Type B pancreatic cell (in vitro differentiated cells): ENCODE measurements at regions not wholly inside any gene's neighbourhood (a gene's known extent, or its start where the extent isn't known, plus 50 kb on each side); places are given as distances from the start of the nearest gene placed in this dataset.

Experiments used
- DNase-seq: peaks from one replicate; pipeline ENCODE4 v3.0.0; 2021; ENCODE audit warnings: mixed read lengths; ENCODE audit not compliant: unreplicated experiment; ENCODE audit errors: extremely low spot score
- H3K27ac Mint-ChIP-seq: 2 replicates; pipeline ENCODE4 v1.8.0; 2021; ENCODE audit warnings: mild to moderate bottlenecking, mixed read lengths
- H3K27me3 Mint-ChIP-seq: 2 replicates; pipeline ENCODE4 v1.8.0; 2021; ENCODE audit warnings: mixed read lengths
- H3K36me3 Mint-ChIP-seq: 2 replicates; pipeline ENCODE4 v1.8.0; 2021; ENCODE audit warnings: mixed read lengths
- H3K4me1 Mint-ChIP-seq: one replicate; pipeline ENCODE4 v1.8.0; 2021; ENCODE audit warnings: mixed read lengths; ENCODE audit not compliant: unreplicated experiment
- H3K4me3 Mint-ChIP-seq: 2 replicates; pipeline ENCODE4 v1.8.0; 2021; ENCODE audit warnings: mild to moderate bottlenecking, mixed read lengths
- H3K9me3 Mint-ChIP-seq: 2 replicates; pipeline ENCODE4 v1.8.0; 2021; ENCODE audit warnings: mixed read lengths
- CTCF ChIP-seq: fragments of 200-600 bp; sonication (generic); conservative IDR thresholded peaks from 2 replicates; pipeline ENCODE4 v1.5.0; 2021; ENCODE audit warnings: antibody characterized with exemption, mild to moderate bottlenecking

- H3K4me1 Mint-ChIP-seq: peaks cover 48% of the 10 kb centered on the region
- no peak for TF ChIP-seq CTCF
- H3K4me3 Mint-ChIP-seq: no peak overlapping the region
- DNase-seq: no peak
- peak overlapping the region; percentile 33 for H3K27ac Mint-ChIP-seq
- H3K9me3 Mint-ChIP-seq: no peaks in the 10 kb centered on the region
- peaks cover 5% of the 10 kb centered on the region for H3K36me3 Mint-ChIP-seq
- H3K27me3 Mint-ChIP-seq: no peaks in the 10 kb centered on the region
These were observed 68.9 kb upstream of the NR2F2 start for GRCh38 chr15:96261575-96262034.

DNA sequence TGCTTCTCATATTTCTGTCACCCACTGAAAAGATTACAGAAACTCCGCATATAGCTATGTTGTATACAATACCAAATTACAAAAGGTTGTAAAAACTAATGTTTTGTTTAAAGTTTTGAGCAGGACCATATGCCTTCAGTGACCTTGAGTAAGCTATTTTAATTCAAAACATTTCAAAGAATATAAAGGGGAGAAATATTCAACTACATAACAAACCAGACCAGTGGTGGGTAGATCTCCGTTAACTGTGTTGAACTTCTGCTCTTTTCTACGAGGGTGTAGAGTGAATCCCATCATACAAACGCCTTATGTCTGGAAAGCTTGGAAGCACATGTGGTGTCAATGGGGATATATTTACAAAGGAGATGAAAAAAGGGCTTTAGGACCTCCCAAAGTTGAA is 68.4 kb upstream of the NR2F2 start:
- H3K36me3 Mint-ChIP-seq: peaks cover 5% of the 10 kb centered on the region
- no peak for TF ChIP-seq CTCF
- H3K27ac Mint-ChIP-seq: peak overlapping the region; percentile 81
- peak overlapping the region; percentile 13 for H3K4me3 Mint-ChIP-seq
- H3K27me3 Mint-ChIP-seq: no peaks in the 10 kb centered on the region
- DNase-seq: no peak
- H3K9me3 Mint-ChIP-seq: no peaks in the 10 kb centered on the region
- H3K4me1 Mint-ChIP-seq: peaks cover 50% of the 10 kb centered on the region

GRCh38 chr15:96262549-96263489 is 67.7 kb upstream of the NR2F2 start:
- H3K9me3 Mint-ChIP-seq: no peaks in the 10 kb centered on the region
- TF ChIP-seq CTCF: no peak
- no peak for DNase-seq
- H3K4me3 Mint-ChIP-seq: peak overlapping the region; percentile 13
- H3K27ac Mint-ChIP-seq: peak overlapping the region; percentile 81
- H3K27me3 Mint-ChIP-seq: no peaks in the 10 kb centered on the region
- H3K36me3 Mint-ChIP-seq: peaks cover 5% of the 10 kb centered on the region
- H3K4me1 Mint-ChIP-seq: peaks cover 50% of the 10 kb centered on the region

- Mint-ChIP-seq H3K4me3 (peak overlapping the region; percentile 76), H3K36me3 (peaks cover 10% of the 10 kb centered on the region), H3K27me3 (no peaks in the 10 kb centered on the region), H3K9me3 (no peaks in the 10 kb centered on the region), H3K4me1 (peaks cover 62% of the 10 kb centered on the region), H3K27ac (peak overlapping the region; percentile 97)
- no peak for TF ChIP-seq CTCF
- DNase-seq: no peak
These were observed 66.1 kb upstream of the NR2F2 start for GRCh38 chr15:96264351-96264798.

GRCh38 chr15:96264801-96265515 is 65.5 kb upstream of the NR2F2 start:
- Mint-ChIP-seq H3K27ac (peak overlapping the region; percentile 97), H3K9me3 (no peaks in the 10 kb centered on the region), H3K4me1 (peaks cover 62% of the 10 kb centered on the region), H3K4me3 (peak overlapping the region; percentile 76), H3K27me3 (no peaks in the 10 kb centered on the region), H3K36me3 (peaks cover 8% of the 10 kb centered on the region)
- no peak for TF ChIP-seq CTCF
- no peak for DNase-seq
